Adrenal gland (tissue), 5 donors: ENCODE measurements at regions not wholly inside any gene's neighbourhood (a gene's known extent, or its start where the extent isn't known, plus 50 kb on each side); places are given as distances from the start of the nearest gene placed in this dataset.

ENCODE experiments used
- CTCF ChIP-seq, 6 experiments: fragments of 450-650 bp in 4 of 6; fragments of 200-600 bp in 2 of 6; sonication (generic) in 1 of 6; IDR thresholded peaks; 1 replicate in 5 of 6; 2 replicates in 1 of 6; pipeline versions ENCODE4 v1.5.1 to v1.8.0; 2016 to 2021; ENCODE audit warnings: antibody characterized with exemption in 6 of 6, mild to moderate bottlenecking in 2 of 6, moderate library complexity in 1 of 6
- POLR2A ChIP-seq, 2 donors: fragments of 450-650 bp; IDR thresholded peaks; one replicate each; pipeline ENCODE4 v1.6.1; 2017; ENCODE audit warnings: antibody characterized with exemption in 2 of 2, mild to moderate bottlenecking in 2 of 2, moderate library complexity in 1 of 2
- donor health status: DM: no; HTN: no; CAD: no.

GRCh38 chr14:97106166-97106565 is 309.0 kb downstream of the VRK1 start:
- TF ChIP-seq POLR2A (IDR thresholded peaks at IDR 0.05) (no peak), CTCF (IDR thresholded peaks at IDR 0.05) (no peak)
